ENCODE measurements at regions not wholly inside any gene's neighbourhood (a gene's known extent, or its start where the extent isn't known, plus 50 kb on each side); places are given as distances from the start of the nearest gene placed in this dataset.

DNA sequence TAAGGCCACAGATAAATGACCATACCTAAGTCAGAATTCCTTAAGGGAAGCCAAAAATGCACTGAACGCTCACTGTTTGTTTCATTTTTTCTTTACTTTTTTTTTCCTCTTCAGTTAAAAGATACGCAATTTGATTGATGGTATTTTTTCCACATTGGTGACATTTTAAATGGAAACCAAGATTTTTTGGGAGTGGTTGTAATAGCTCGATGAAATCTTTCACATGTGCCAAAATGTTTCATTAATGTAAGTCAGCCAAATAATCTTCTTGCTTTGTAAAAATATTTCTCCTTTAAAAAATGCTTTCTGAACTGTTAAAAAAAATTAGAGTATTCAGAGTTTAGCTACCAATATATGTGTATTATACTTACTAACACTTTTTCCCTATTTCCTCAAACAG is 339.8 kb downstream of the ZEB2 start:
- no peaks in the 10 kb centered on the region for H3K27me3 ChIP-seq (ENCODE audit: control insufficient read depth, insufficient read depth, low read length)
- TF ChIP-seq CTCF (IDR thresholded peaks at IDR 0.05; ENCODE audit: insufficient read depth, low read length, poor library complexity, severe bottlenecking), result no peak
- no peak for DNase-seq (ENCODE audit: low read depth)
- H3K36me3 ChIP-seq (ENCODE audit: control insufficient read depth, insufficient read depth, low read length), result no peaks in the 10 kb centered on the region
- no peak overlapping the region for H3K4me3 ChIP-seq (ENCODE audit: low read depth, low read length)

DNA sequence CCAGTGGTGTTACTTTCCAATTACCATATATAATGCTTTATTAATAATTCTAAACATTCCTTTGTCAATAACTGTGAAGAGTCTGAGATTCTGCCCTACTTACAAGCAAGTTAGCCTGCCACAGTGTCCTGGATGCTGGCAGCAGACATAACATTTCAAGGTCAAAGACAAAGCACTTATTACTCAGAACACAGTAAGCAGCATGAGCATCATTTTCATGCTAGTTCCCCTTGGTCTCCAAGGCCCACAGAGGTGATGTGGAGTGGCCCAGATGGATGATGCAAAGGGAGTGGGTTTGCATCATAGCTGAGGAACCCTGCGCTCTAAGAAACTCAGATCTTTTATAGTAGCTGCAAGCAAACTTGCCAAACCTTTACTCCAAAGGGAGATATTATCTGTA is 349.7 kb downstream of the ZEB2 start:
- Histone ChIP-seq H3K4me3 (ENCODE audit: low read depth, low read length) (no peak overlapping the region), H3K27me3 (ENCODE audit: control insufficient read depth, insufficient read depth, low read length) (no peaks in the 10 kb centered on the region), H3K36me3 (ENCODE audit: control insufficient read depth, insufficient read depth, low read length) (no peaks in the 10 kb centered on the region)
- TF ChIP-seq CTCF (IDR thresholded peaks at IDR 0.05; ENCODE audit: insufficient read depth, low read length, poor library complexity, severe bottlenecking), result no peak
- DNase-seq (ENCODE audit: low read depth), result no peak

DNA sequence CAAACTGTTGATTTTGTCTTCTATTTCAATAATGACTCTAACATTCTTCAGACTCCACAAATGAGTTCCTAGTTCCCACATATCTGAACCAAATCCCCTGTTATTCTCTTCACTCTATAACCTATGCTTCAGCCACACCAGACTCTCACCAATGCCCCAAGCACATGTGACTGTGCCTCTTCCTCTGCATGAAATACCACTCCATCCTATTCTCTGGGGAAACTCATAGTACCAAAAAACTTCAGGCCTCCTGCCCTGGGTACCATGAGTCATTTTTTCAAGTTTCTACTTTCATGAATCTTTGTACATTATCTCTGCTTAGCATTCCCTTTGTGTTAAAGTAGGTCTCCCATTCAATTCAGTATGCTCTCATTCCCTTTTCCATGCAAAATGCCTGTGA is 353.2 kb downstream of the ZEB2 start:
- Histone ChIP-seq H3K4me3 (ENCODE audit: low read depth, low read length) (no peak overlapping the region), H3K36me3 (ENCODE audit: control insufficient read depth, insufficient read depth, low read length) (no peaks in the 10 kb centered on the region), H3K27me3 (ENCODE audit: control insufficient read depth, insufficient read depth, low read length) (no peaks in the 10 kb centered on the region)
- DNase-seq (ENCODE audit: low read depth), result no peak
- no peak for TF ChIP-seq CTCF (IDR thresholded peaks at IDR 0.05; ENCODE audit: insufficient read depth, low read length, poor library complexity, severe bottlenecking)

DNA sequence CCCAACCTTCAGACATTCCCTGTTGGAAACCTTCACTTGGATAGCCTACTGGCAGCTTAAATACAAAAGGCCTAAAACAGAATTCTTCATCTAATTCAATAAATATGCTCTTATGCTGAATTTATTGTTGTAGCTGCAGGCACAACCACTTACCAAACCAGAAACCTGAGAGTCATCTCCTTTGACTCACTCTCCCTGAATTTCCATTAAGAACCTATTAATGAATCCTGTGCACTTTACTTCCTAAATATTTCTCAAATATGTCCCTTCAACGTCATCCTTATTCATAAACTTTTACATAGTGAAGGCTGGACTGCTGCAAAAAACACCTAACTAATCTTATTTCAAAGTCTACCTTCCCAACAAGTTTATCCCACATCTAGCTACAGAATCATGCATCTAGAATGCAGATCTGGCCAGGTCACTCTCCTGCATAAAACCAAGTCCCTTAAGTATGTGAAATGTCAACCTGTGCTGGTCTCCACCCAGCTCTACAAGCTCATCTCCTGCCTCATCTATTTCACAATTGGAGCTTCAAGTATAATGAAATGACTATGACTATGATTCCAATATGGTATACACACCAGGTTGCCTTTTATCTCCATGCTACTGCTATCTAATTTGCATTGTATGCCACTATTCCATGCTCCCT is 354.2 kb downstream of the ZEB2 start:
- TF ChIP-seq CTCF (IDR thresholded peaks at IDR 0.05; ENCODE audit: insufficient read depth, low read length, poor library complexity, severe bottlenecking), result no peak
- Histone ChIP-seq H3K4me3 (ENCODE audit: low read depth, low read length) (no peak overlapping the region), H3K27me3 (ENCODE audit: control insufficient read depth, insufficient read depth, low read length) (no peaks in the 10 kb centered on the region), H3K36me3 (ENCODE audit: control insufficient read depth, insufficient read depth, low read length) (no peaks in the 10 kb centered on the region)
- no peak for DNase-seq (ENCODE audit: low read depth)

DNA sequence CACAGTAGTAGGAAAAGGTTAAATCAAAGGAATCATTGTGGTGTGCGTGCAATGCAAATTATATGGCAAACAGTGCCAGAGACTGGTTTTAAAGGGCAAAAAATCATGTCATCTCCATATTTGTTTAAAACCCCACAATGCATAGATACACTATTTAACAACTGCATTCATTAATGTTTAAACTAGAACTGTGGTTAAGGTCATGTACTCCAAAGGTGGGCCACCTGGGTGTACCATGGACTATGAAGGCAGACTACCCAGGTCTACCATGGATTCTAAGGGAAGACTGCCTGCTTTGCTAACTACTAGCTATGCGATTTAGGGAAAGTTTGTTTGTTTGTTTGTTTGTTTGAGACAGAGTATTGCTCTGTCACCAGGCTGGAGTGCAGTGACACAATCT is 356.3 kb downstream of the ZEB2 start:
- no peak for DNase-seq (ENCODE audit: low read depth)
- Histone ChIP-seq H3K27me3 (ENCODE audit: control insufficient read depth, insufficient read depth, low read length) (no peaks in the 10 kb centered on the region), H3K4me3 (ENCODE audit: low read depth, low read length) (no peak overlapping the region), H3K36me3 (ENCODE audit: control insufficient read depth, insufficient read depth, low read length) (no peaks in the 10 kb centered on the region)
- no peak for TF ChIP-seq CTCF (IDR thresholded peaks at IDR 0.05; ENCODE audit: insufficient read depth, low read length, poor library complexity, severe bottlenecking)

- peak; percentile 61 for TF ChIP-seq CTCF (IDR thresholded peaks at IDR 0.05; ENCODE audit: insufficient read depth, low read length, poor library complexity, severe bottlenecking)
- Histone ChIP-seq H3K4me3 (ENCODE audit: low read depth, low read length) (no peak overlapping the region), H3K27me3 (ENCODE audit: control insufficient read depth, insufficient read depth, low read length) (no peaks in the 10 kb centered on the region), H3K36me3 (ENCODE audit: control insufficient read depth, insufficient read depth, low read length) (no peaks in the 10 kb centered on the region)
- DNase-seq (ENCODE audit: low read depth), result no peak
Observed at GRCh38 chr2:144162652-144163051, 357.3 kb downstream of the ZEB2 start.
